GM21737 (cell line): ENCODE measurements at regions not wholly inside any gene's neighbourhood (a gene's known extent, or its start where the extent isn't known, plus 50 kb on each side); places are given as distances from the start of the nearest gene placed in this dataset.
"Not testable (repeated sequence)": the region's sequence is repeated elsewhere in the genome, so short reads cannot be mapped to it uniquely, and the experiment has no call there.

Experiments used
- ATAC-seq: cut with Tn5 transposase; IDR thresholded peaks from one replicate; pipeline ENCODE4 v1.9.1; 2021; ENCODE audit warnings: mild to moderate bottlenecking, moderate library complexity; ENCODE audit not compliant: unreplicated experiment

GRCh38 chr12:60185060-60185459 lies 589.2 kb downstream of the SLC16A7 start:
- no peak for ATAC-seq

GRCh38 chr12:60191271-60191670 lies 595.4 kb downstream of the SLC16A7 start:
- no peak for ATAC-seq

- no peak for ATAC-seq
These were observed 596.0 kb downstream of the SLC16A7 start for GRCh38 chr12:60191676-60192359.

GRCh38 chr12:60194678-60195077 lies 598.8 kb downstream of the SLC16A7 start:
- ATAC-seq = no peak

GRCh38 chr12:60195483-60195882 lies 599.7 kb downstream of the SLC16A7 start:
- no peak for ATAC-seq

- ATAC-seq = no peak
These were observed 600.5 kb downstream of the SLC16A7 start for GRCh38 chr12:60196366-60196765.

- ATAC-seq = no peak
These were observed 601.8 kb downstream of the SLC16A7 start for GRCh38 chr12:60197589-60197988.

- ATAC-seq = no peak
These were observed 606.1 kb downstream of the SLC16A7 start for GRCh38 chr12:60201891-60202290.

- no peak for ATAC-seq
These were observed 609.7 kb downstream of the SLC16A7 start for GRCh38 chr12:60205500-60205899.

- no peak for ATAC-seq
These were observed 613.7 kb downstream of the SLC16A7 start for GRCh38 chr12:60209521-60209920.

- ATAC-seq = no peak
These were observed 614.1 kb downstream of the SLC16A7 start for GRCh38 chr12:60209933-60210332.

GRCh38 chr12:60210756-60211155 lies 614.9 kb downstream of the SLC16A7 start:
- ATAC-seq = no peak

- no peak for ATAC-seq
These were observed 615.4 kb downstream of the SLC16A7 start for GRCh38 chr12:60211244-60211643.

GRCh38 chr12:60212159-60213000 lies 616.6 kb downstream of the SLC16A7 start:
- ATAC-seq = no peak

GRCh38 chr12:60213272-60213671 lies 617.4 kb downstream of the SLC16A7 start:
- not testable (repeated sequence) for ATAC-seq

GRCh38 chr12:60216226-60216625 lies 620.4 kb downstream of the SLC16A7 start:
- ATAC-seq = no peak

- no peak for ATAC-seq
These were observed 627.4 kb downstream of the SLC16A7 start for GRCh38 chr12:60223242-60223641.

- ATAC-seq = no peak
These were observed 629.6 kb downstream of the SLC16A7 start for GRCh38 chr12:60225216-60226000.

- ATAC-seq = no peak
These were observed 632.1 kb downstream of the SLC16A7 start for GRCh38 chr12:60227916-60228315.

- no peak for ATAC-seq
These were observed 634.2 kb downstream of the SLC16A7 start for GRCh38 chr12:60230056-60230455.

GRCh38 chr12:60231303-60231702 lies 635.5 kb downstream of the SLC16A7 start:
- ATAC-seq = no peak
